Type B pancreatic cell (in vitro differentiated cells): ENCODE measurements at regions not wholly inside any gene's neighbourhood (a gene's known extent, or its start where the extent isn't known, plus 50 kb on each side); places are given as distances from the start of the nearest gene placed in this dataset.

Experiments used
- DNase-seq: peaks from one replicate; pipeline ENCODE4 v3.0.0; 2021; ENCODE audit warnings: mixed read lengths; ENCODE audit not compliant: unreplicated experiment; ENCODE audit errors: extremely low spot score
- H3K27ac Mint-ChIP-seq: 2 replicates; pipeline ENCODE4 v1.8.0; 2021; ENCODE audit warnings: mild to moderate bottlenecking, mixed read lengths
- H3K27me3 Mint-ChIP-seq: 2 replicates; pipeline ENCODE4 v1.8.0; 2021; ENCODE audit warnings: mixed read lengths
- H3K36me3 Mint-ChIP-seq: 2 replicates; pipeline ENCODE4 v1.8.0; 2021; ENCODE audit warnings: mixed read lengths
- H3K4me1 Mint-ChIP-seq: one replicate; pipeline ENCODE4 v1.8.0; 2021; ENCODE audit warnings: mixed read lengths; ENCODE audit not compliant: unreplicated experiment
- H3K4me3 Mint-ChIP-seq: 2 replicates; pipeline ENCODE4 v1.8.0; 2021; ENCODE audit warnings: mild to moderate bottlenecking, mixed read lengths
- H3K9me3 Mint-ChIP-seq: 2 replicates; pipeline ENCODE4 v1.8.0; 2021; ENCODE audit warnings: mixed read lengths
- TF ChIP-seq, protein P1 (sequence below): fragments of 200-600 bp; sonication (generic); conservative IDR thresholded peaks from 2 replicates; pipeline ENCODE4 v1.5.0; 2021; ENCODE audit warnings: antibody characterized with exemption, mild to moderate bottlenecking

DNA sequence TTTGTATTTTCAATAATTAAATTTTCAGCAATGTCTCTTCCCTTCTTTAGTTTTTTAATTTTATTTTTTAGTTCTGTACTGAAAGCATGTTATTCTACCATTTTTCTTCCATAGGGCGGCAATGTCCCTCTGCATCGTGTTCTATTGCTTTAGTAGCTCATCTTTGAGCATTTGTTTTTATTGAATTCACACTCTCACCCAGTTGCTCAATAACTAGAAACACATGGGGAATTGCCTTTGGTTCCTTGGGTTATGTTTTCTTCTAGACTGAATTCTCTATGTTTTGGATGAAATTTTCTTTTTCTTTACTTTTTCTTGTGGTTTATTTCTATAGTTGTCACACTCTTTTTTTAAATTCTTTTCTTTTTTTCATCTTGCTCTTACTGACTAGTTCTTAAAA lies 233.8 kb upstream of the LDB2 start:
- Mint-ChIP-seq H3K36me3 (no peaks in the 10 kb centered on the region), H3K4me1 (peaks cover 6% of the 10 kb centered on the region), H3K27me3 (no peaks in the 10 kb centered on the region), H3K9me3 (no peaks in the 10 kb centered on the region), H3K4me3 (no peak overlapping the region), H3K27ac (no peak overlapping the region)
- DNase-seq = no peak
- TF ChIP-seq, protein P1, sequence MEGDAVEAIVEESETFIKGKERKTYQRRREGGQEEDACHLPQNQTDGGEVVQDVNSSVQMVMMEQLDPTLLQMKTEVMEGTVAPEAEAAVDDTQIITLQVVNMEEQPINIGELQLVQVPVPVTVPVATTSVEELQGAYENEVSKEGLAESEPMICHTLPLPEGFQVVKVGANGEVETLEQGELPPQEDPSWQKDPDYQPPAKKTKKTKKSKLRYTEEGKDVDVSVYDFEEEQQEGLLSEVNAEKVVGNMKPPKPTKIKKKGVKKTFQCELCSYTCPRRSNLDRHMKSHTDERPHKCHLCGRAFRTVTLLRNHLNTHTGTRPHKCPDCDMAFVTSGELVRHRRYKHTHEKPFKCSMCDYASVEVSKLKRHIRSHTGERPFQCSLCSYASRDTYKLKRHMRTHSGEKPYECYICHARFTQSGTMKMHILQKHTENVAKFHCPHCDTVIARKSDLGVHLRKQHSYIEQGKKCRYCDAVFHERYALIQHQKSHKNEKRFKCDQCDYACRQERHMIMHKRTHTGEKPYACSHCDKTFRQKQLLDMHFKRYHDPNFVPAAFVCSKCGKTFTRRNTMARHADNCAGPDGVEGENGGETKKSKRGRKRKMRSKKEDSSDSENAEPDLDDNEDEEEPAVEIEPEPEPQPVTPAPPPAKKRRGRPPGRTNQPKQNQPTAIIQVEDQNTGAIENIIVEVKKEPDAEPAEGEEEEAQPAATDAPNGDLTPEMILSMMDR = no peak

DNA sequence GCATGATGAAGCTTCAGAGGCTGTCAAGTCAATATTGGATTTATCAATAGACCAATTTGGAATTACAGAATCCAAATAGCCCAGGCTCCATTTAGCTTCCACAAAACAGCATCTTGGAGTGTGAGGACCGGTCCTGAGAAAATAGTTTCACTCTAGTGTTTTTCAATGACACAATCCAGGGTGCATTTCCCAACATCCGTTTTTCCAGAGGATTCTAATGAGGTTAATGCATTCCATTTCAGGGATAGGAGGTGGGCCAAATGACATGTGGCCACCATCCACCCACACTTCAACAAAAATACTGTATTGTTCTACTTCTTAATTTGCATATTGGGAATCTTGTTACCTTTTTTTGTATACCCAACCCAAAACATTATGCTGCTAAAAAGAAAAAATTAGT lies 229.8 kb upstream of the LDB2 start:
- Mint-ChIP-seq H3K27me3 (no peaks in the 10 kb centered on the region), H3K9me3 (no peaks in the 10 kb centered on the region), H3K27ac (no peak overlapping the region), H3K4me1 (no peaks in the 10 kb centered on the region), H3K36me3 (no peaks in the 10 kb centered on the region), H3K4me3 (no peak overlapping the region)
- DNase-seq = no peak
- TF ChIP-seq, protein P1 = no peak

DNA sequence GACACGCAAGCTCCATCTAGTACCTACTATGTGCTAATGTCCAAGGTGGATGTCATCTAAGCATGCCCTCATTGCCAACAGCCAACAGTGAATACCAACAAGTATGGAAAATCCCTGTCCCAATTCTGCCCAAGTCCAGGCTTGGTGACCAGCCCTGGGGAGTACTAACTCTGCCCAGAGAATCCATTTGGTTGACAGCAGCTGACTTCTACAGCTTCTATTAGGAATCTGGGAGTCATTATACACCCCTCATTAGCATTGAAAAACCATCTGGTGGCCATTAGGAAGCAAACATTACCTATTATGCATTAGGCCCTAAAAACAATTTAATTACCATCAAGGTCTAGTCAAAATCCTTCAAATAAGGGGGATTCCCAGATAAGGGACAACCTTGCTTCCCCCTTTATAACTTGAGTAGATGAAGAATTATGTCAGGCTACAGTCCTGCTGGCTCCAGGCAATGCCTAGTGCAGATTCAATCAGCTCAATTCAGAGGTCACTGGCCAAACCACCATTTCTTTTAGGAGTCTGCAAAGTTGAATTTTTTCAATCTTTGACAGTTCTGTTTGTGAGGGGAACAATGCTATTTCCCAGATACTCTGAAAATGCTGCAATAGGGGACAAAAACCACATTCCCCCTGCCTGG lies 228.0 kb upstream of the LDB2 start:
- Mint-ChIP-seq H3K4me1 (no peaks in the 10 kb centered on the region), H3K4me3 (no peak overlapping the region), H3K27ac (no peak overlapping the region), H3K9me3 (no peaks in the 10 kb centered on the region), H3K36me3 (no peaks in the 10 kb centered on the region), H3K27me3 (no peaks in the 10 kb centered on the region)
- TF ChIP-seq, protein P1 = no peak
- no peak for DNase-seq

DNA sequence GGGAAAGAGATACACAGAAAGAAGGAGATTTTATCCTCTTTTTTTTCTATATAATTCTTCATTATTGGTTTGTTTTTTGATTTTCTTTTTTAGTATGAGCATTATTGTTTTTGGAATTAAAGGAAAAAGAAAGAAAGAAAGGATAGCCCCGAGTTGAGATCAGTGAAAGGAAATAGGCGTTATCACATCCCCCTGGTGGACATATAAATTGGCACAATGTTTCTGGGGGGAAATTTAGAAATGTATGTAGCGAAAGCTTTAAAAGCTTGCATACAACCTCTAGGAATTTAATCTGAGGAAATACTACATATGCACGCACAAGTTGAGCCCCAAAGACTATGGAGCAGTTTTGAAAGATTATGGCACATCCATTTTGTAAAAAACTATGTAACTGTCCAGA lies 226.3 kb upstream of the LDB2 start:
- no peaks in the 10 kb centered on the region for H3K36me3 Mint-ChIP-seq
- H3K4me1 Mint-ChIP-seq = no peaks in the 10 kb centered on the region
- H3K27ac Mint-ChIP-seq = no peak overlapping the region
- TF ChIP-seq, protein P1 = peak; percentile 66
- H3K27me3 Mint-ChIP-seq = no peaks in the 10 kb centered on the region
- H3K4me3 Mint-ChIP-seq = no peak overlapping the region
- no peaks in the 10 kb centered on the region for H3K9me3 Mint-ChIP-seq
- DNase-seq = no peak

DNA sequence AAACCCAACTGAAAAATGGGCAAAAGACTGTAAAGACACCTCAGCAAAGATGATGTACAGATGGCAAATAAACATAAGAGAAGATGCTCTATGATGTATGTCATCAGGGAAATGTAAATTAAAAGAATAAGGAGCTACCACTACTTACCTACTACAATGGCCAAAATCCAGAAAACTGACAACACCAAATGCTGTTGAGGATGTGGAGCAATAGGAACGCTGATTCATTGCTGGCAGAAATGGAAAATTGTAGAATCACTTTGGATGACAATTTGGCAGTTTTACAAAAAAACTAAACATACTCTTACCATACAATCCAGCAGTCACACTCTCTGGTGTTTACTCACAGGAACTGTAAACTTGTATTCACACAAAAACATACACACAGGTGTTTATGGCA lies 222.3 kb upstream of the LDB2 start:
- Mint-ChIP-seq H3K4me3 (no peak overlapping the region), H3K4me1 (peaks cover 6% of the 10 kb centered on the region), H3K36me3 (no peaks in the 10 kb centered on the region), H3K9me3 (no peaks in the 10 kb centered on the region), H3K27me3 (no peaks in the 10 kb centered on the region), H3K27ac (no peak overlapping the region)
- DNase-seq = no peak
- TF ChIP-seq, protein P1 = no peak

DNA sequence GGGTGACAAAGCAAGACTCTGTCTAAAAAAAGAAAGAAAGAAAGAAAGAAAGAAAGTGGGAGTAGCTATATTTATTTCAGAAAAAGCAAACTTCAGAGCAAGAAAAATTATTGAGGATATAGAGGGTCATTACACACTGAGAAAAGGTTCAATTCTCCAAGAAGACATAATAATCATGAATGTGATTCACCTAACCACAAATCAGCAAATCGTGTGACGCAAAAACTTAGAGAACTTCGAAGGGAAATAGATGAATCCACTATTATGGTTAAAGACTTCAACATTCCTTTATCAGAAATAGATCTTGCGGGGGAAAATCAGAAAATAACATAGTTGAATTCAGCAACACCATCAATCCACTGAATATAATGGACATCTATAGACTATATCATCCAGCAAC lies 219.3 kb upstream of the LDB2 start:
- Mint-ChIP-seq H3K4me1 (peaks cover 9% of the 10 kb centered on the region), H3K27me3 (no peaks in the 10 kb centered on the region), H3K9me3 (no peaks in the 10 kb centered on the region), H3K27ac (no peak overlapping the region), H3K4me3 (no peak overlapping the region), H3K36me3 (no peaks in the 10 kb centered on the region)
- TF ChIP-seq, protein P1 = no peak
- DNase-seq = no peak
